Lower leg skin (tissue), 4 donors: ENCODE measurements at regions not wholly inside any gene's neighbourhood (a gene's known extent, or its start where the extent isn't known, plus 50 kb on each side); places are given as distances from the start of the nearest gene placed in this dataset.

Experiments used
- DNase-seq, 2 donors: peaks; one replicate each; pipeline ENCODE4 v3.0.0-alpha.2; 2019; ENCODE audit warnings: low spot score in 2 of 2
- H3K4me3 ChIP-seq: fragments of 200-600 bp; sonication (generic); 2 replicates; pipeline ENCODE4 v1.5.1; 2017; ENCODE audit warnings: mild to moderate bottlenecking, low read depth; ENCODE audit not compliant: poor library complexity, severe bottlenecking
- CTCF ChIP-seq, 3 donors: fragments of 450-650 bp; IDR thresholded peaks; one replicate each; pipeline ENCODE4 v1.5.1; 2016; ENCODE audit warnings: antibody characterized with exemption in 3 of 3, mild to moderate bottlenecking in 3 of 3, moderate library complexity in 2 of 3
- POLR2A ChIP-seq, 2 donors: fragments of 450-650 bp; IDR thresholded peaks; one replicate each; pipeline ENCODE4 v1.6.1; 2016 to 2017; ENCODE audit warnings: antibody characterized with exemption in 2 of 2, mild to moderate bottlenecking in 1 of 2, moderate library complexity in 1 of 2
- WGBS, 2 donors: methylation state at CpG; one replicate each; pipeline ENCODE4 v1.1.5; 2018; 5-methylcytosine and 5-hydroxymethylcytosine counted together
- intact Hi-C: fragments of 100-400 bp; cut with DNase I; formaldehyde crosslinking; loops from one replicate; pipeline ENCODE4 v1.15.0; 2023; ENCODE audit warnings: low total_unique reads

GRCh38 chr1:83689921-83690868 is 308.7 kb downstream of the TTLL7 start:
- no peak overlapping the region for H3K4me3 ChIP-seq
- TF ChIP-seq POLR2A (IDR thresholded peaks at IDR 0.05) (no peak), CTCF (IDR thresholded peaks at IDR 0.05) (no peak)
- intact Hi-C loops, result no loop called here
- WGBS, 2 donors, result 73 to 77% methylated on average over 6 of the region's 6 CpGs
- DNase-seq, result no peak

- no peak for DNase-seq
- WGBS, 2 donors, result 92 to 95% methylated on average over 2 of the region's 2 CpGs
- no peak for TF ChIP-seq POLR2A (IDR thresholded peaks at IDR 0.05)
- no peak for TF ChIP-seq CTCF (IDR thresholded peaks at IDR 0.05)
- no peak overlapping the region for H3K4me3 ChIP-seq
- intact Hi-C loops, result no loop called here
Measured at GRCh38 chr1:83682132-83682531, 316.8 kb downstream of the TTLL7 start.

GRCh38 chr1:83676106-83676505 is 322.8 kb downstream of the TTLL7 start:
- intact Hi-C loops, result no loop called here
- no peak overlapping the region for H3K4me3 ChIP-seq
- TF ChIP-seq CTCF (IDR thresholded peaks at IDR 0.05), result no peak
- TF ChIP-seq POLR2A (IDR thresholded peaks at IDR 0.05), result no peak
- no peak for DNase-seq
- WGBS, 2 donors, result 91 to 94% methylated on average over 3 of the region's 3 CpGs

DNA sequence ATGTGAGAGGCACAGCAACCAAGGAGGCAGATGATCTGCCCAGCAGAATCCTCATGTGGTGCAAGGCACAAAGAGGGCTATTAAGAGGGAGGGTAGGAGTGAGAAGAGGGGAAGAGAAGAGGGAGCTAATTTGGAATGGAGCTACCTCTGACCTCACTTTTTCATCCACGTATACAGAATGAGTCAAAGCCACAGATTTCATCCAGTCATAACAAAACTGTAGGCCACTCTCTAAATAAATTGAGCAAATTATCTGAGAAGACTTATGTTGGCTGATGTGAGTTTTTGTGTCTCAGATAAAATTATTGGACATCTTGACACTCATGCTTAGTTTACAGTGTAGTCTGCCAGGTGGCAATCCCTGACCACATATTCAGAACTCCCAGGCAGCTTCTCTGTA is 325.6 kb downstream of the TTLL7 start:
- DNase-seq, result no peak
- no peak overlapping the region for H3K4me3 ChIP-seq
- no peak for TF ChIP-seq CTCF (IDR thresholded peaks at IDR 0.05)
- TF ChIP-seq POLR2A (IDR thresholded peaks at IDR 0.05), result no peak
- intact Hi-C loops, result no loop called here
- WGBS, 2 donors, result 50 to 84% methylated on average over 1 of the region's 1 CpG

- intact Hi-C loops, result no loop called here
Measured at GRCh38 chr1:83671586-83671985, 327.3 kb downstream of the TTLL7 start.

More at GRCh38 chr1:83671586-83671985, 327.3 kb downstream of the TTLL7 start:
- TF ChIP-seq CTCF (IDR thresholded peaks at IDR 0.05), result no peak
- no peak for TF ChIP-seq POLR2A (IDR thresholded peaks at IDR 0.05)
- no peak overlapping the region for H3K4me3 ChIP-seq
- DNase-seq, result no peak
